GM21528 (cell line): ENCODE measurements at regions not wholly inside any gene's neighbourhood (a gene's known extent, or its start where the extent isn't known, plus 50 kb on each side); places are given as distances from the start of the nearest gene placed in this dataset.

Experiments used
- ATAC-seq: cut with Tn5 transposase; IDR thresholded peaks from one replicate; pipeline ENCODE4 v1.9.1; 2021; ENCODE audit warnings: mild to moderate bottlenecking, moderate library complexity; ENCODE audit not compliant: unreplicated experiment, low FRiP score

- ATAC-seq, result no peak
Observed at GRCh38 chrX:9311421-9312160, 153.3 kb upstream of the TBL1X start.

DNA sequence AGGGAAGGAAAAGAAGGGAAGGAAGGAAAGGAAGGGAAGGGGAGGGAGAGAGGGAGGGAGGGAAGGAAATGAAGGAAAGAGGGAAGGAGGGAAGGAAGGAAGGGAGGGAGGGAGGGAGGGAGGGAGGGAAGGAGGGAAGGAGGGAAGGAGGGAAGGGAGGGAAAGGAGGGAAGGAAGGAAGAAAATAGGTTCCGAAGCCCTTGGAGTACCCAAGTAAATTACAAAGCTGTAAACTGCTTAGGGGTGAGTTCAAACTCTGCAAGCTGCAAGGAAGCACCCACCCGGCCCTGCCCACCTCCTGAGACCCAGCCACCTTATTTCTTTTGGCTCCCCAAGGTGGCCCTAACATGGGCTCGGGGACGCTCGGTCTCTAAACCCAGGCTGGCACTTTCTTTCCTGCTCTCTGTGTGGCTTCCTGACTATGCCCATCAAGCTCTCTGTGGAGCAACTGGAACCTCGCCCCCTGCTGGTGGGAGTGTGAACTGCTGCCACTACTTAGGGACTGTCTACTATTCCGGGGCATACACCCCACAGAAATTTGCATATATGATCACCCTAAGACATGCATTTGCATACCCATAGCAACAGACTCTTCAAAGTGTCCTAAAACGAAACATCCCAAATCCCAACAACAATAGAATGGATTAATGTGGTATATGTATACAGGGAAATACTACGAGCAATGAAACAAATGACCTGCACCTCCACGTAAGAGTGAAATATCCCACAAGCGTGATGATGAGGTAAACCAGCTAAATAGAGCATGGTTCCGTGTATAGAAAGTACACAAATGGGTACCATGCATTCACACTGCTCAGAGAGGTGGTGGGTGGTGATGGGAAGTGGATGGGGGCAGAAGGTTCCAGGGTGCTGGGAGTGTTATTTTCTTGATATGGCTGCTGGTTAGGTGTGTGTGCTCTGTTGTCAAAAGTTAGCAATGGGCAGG lies 151.7 kb upstream of the TBL1X start:
- ATAC-seq, result peak; percentile 73

DNA sequence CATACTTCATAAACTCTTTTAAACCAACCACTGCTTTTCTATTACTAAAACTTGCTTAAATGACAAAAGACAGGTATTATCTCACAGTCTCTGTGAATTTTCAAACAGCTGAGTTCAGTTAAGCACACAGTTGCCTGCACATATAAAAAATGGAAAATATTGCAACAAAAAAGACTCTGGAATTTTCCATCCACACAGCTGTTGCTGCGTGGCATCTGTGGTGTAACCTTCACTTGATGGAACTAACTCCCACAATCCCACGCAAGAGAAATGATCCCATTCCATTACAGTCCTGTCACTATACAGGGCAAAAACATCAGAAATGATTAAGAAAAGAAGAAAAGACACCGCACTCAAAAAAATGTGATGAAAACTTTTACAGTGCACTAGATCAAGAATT lies 149.8 kb upstream of the TBL1X start:
- no peak for ATAC-seq

GRCh38 chrX:9316096-9316495 lies 148.8 kb upstream of the TBL1X start:
- ATAC-seq, result no peak

GRCh38 chrX:9317176-9317575 lies 147.7 kb upstream of the TBL1X start:
- no peak for ATAC-seq

DNA sequence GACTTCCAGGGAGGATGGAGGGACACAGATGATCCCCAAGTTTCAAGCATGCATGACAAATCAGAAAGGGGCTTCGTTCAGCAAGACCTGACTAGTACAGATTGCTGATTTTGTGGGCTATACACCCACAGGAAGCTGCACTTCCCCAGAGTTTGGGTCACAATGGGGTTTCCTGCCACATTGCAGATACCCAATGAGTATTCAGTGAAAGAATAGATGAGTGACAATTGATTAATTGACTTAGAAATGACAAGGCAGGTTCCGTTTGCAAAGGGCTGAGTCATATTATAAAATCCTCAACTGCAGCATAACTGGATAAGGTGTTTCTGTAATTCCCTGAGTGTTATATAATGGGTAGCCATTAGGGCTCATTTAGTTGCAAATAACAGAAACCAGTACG lies 146.6 kb upstream of the TBL1X start:
- ATAC-seq, result no peak

- no peak for ATAC-seq
Observed at GRCh38 chrX:9318766-9319165, 146.1 kb upstream of the TBL1X start.

GRCh38 chrX:9320940-9321339 lies 143.9 kb upstream of the TBL1X start:
- no peak for ATAC-seq

- ATAC-seq, result no peak
Observed at GRCh38 chrX:9324676-9325075, 140.2 kb upstream of the TBL1X start.

DNA sequence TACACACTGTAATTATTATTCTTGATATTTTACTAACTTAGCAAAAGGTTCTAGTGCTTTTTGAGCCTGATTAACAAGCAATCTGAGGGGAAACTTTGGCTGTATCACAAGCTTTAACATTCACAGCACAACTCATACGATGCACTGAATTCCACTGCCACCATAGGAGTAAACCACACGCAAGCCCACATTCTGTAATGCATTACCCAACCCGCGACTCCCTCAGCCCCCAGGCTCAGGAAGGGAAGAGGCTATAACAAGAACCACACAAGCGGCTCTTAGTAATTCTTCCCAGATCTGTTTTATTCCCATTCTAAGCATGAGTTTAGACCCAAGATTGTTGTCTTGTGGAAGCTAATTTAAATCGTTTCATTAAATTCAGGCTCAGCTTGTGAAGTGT lies 138.5 kb upstream of the TBL1X start:
- ATAC-seq, result no peak

DNA sequence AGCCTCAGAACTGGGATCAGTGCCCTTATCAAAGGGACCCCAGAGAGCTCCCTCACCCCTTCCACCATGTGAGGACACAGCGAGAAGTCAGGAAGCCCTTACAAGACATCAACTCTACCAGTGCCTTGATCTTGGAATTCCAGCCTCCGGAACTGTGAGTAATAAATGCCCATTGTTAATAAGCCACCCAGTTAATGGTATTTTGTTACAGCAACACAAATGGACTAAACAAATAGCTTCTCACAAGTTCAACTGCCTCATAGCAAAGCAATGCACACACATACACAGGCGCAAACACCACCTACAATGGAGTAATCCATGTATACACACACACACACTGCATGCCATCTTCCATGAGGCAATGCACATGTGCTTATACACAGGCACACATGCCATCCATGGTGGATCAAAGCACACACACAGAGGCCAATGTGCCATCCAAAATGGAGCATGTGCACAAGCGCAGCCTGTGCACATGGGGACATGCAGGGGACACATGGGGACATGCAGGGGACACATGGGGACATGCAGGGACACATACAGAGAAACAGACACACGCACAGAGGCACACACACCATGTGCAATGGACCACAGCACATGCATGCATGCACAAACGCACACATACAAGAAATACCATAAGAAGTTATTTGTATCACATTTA lies 137.6 kb upstream of the TBL1X start:
- no peak for ATAC-seq

DNA sequence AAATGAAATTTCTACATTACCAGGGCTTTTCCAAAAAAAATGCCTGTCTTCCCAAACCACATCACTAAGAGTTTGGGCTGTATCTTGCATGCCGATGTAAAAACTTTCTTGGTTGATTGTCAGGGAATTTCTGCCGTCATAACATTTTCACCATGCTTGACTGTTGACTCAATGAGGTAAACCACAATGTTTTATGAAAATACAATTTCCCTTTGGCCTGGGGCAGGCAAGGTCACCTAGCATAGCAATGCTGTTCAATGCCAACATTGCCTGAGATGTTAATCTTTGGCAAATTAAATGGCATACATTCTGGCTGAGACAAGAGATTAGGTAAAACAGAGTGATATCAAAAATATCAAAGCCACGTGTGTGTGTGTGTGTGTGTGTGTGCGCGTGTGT lies 137.1 kb upstream of the TBL1X start:
- no peak for ATAC-seq

GRCh38 chrX:9329056-9329455 lies 135.8 kb upstream of the TBL1X start:
- no peak for ATAC-seq

GRCh38 chrX:9330249-9330982 lies 134.4 kb upstream of the TBL1X start:
- no peak for ATAC-seq

DNA sequence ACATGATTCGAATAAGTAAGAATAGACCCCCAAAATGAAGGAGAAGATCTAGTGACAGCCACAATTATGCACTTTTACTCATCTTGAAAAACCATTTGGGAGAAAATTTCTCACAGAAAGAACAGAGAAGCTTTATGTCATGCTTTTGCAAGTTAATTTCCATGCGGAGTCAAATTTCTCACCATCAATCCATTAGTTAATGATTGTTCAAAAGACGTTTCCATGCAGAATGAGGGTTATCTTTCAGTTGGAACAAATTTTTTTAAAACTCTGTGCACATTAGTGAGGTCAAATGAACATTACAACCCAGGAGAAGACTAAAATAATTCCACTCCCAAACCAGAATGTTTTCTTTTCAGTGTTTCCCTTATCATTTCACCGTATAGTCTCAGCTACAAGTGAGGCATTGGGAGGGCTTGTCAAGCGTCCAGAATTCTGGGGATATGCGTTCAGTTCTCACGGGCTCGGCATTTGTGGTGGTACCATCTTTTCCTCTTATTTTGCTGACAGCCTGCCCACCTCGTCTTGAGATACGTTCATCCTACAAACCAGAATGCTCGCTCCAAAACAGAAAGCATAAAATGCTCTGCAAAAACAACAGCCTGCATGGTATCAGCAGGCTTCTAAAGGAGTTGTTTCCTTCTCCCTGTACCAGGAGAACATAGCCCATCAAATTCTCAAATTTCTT lies 130.8 kb upstream of the TBL1X start:
- no peak for ATAC-seq

DNA sequence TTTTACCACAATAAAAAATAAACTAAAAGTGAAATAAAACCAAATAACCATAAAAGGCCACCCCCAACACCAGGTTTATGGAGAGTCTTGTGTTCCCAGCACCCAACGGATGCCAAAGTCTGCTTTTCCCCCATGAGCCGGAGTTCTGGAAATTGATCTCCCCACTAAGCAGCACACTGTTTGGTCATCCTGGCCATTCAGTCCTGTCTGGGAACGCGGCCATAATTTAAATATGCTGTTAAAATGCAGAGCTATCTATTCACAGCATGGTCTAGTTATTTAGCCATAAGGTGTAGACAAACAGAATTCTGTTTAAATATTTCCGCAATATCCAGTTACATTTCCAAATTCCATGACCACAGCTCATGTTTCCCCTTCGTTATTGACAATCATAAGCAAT lies 129.6 kb upstream of the TBL1X start:
- no peak for ATAC-seq

- no peak for ATAC-seq
Observed at GRCh38 chrX:9336456-9336855, 128.4 kb upstream of the TBL1X start.

- ATAC-seq, result no peak
Observed at GRCh38 chrX:9337046-9337445, 127.8 kb upstream of the TBL1X start.

DNA sequence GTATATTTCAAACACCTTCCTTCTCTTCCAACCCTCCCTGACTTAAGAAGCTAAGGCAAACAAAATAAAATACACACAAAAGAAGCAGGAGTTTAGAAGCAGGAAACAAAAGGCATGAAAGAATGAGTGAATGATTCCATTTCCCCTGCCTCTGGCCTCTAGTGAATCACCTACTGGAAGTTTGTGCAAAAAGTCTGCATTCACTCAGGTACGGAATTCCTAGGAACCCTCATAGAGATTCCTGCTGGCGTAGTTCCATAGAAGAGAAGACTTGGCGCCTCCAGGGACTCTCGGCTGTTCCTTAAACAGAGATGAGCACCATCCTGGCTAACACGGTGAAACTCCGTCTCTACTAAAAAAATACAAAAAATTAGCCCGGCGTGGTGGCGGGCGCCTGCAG lies 125.9 kb upstream of the TBL1X start:
- no peak for ATAC-seq
